HepG2 (cell line): ENCODE measurements at regions not wholly inside any gene's neighbourhood (a gene's known extent, or its start where the extent isn't known, plus 50 kb on each side); places are given as distances from the start of the nearest gene placed in this dataset.

Experiments
- ATAC-seq: fragments of 200-7000 bp; cut with Tn5 transposase; 3 replicates; pipeline ENCODE4 v1.9.1; 2020; ENCODE audit warnings: mild to moderate bottlenecking, moderate library complexity
- BruUV-seq: library from RNA; stranded (reverse); fragments of 400-500 nt; replicated peaks from 2 replicates; lab custom pipeline; 2021; lab: Mats Ljungman, UMichigan
- CTCF ChIA-PET: fragments of 300-600 bp; formaldehyde crosslinking; extraction: SDS; loops from one replicate; lab custom pipeline; 2021; ENCODE audit warnings: low total read pairs, inconsistent platforms, low intra/inter-chr PET ratio; lab: Yijun Ruan, JAX
- POLR2A ChIA-PET: fragments of 350-600 bp; sonication (Branson Sonifier 250); formaldehyde crosslinking; loops from one replicate; lab custom pipeline; 2020; ENCODE audit warnings: antibody characterized with exemption, inconsistent platforms; lab: Yijun Ruan, JAX
- DNase-seq: peaks from one replicate; pipeline ENCODE4 v3.0.0-alpha.2; 2015; ENCODE audit warnings: low spot score
- FAIRE-seq: peaks from 3 replicates; lab custom pipeline; 2011; peaks lifted over from hg19 to GRCh38; lab: Jason Lieb, UNC
- H2AFZ ChIP-seq: one replicate; pipeline ENCODE4 v1.6.1; 2011; ENCODE audit warnings: low read length, inconsistent platforms
- H3K27ac ChIP-seq: fragments of 300-600 bp; 3 replicates; pipeline ENCODE4 v1.8.0; 2011; ENCODE audit warnings: mixed run types, mild to moderate bottlenecking, mixed read lengths, low read length, inconsistent platforms; ENCODE audit not compliant: insufficient read depth; ENCODE audit errors: extremely low read length
- H3K27me3 ChIP-seq, 2 experiments: fragments of 200-600 bp in 1 of 2; 2 replicates in 1 of 2; 3 replicates in 1 of 2; pipeline versions ENCODE4 v1.6.0 to v1.8.0; 2011; ENCODE audit warnings: low read length in 2 of 2, mild to moderate bottlenecking in 2 of 2, moderate library complexity in 2 of 2, inconsistent platforms in 1 of 2; ENCODE audit not compliant: insufficient read depth in 2 of 2, control insufficient read depth in 1 of 2
- H3K36me3 ChIP-seq, 2 experiments: fragments of 200-600 bp in 1 of 2; replicated peaks in 1 of 2; 2 replicates in 1 of 2; 3 replicates in 1 of 2; pipeline versions ENCODE4 v1.5.1 to v1.8.0; 2011; ENCODE audit warnings: low read length in 2 of 2, inconsistent platforms in 1 of 2; ENCODE audit not compliant: insufficient read depth in 2 of 2, control insufficient read depth in 1 of 2
- H3K4me1 ChIP-seq: 2 replicates; pipeline ENCODE4 v1.5.1; 2012; ENCODE audit warnings: low read length, inconsistent platforms; ENCODE audit not compliant: insufficient read depth
- H3K4me2 ChIP-seq: 2 replicates; pipeline ENCODE4 v1.6.0; 2011; ENCODE audit warnings: low read depth, low read length, inconsistent platforms
- H3K4me3 ChIP-seq, 3 experiments: fragments of 200-600 bp in 1 of 3; sonication (generic), shearing (Covaris generic) in 1 of 3; replicated peaks in 1 of 3; 2 replicates each; pipeline ENCODE4 v1.5.1; 2011 to 2016; ENCODE audit warnings: low read length in 3 of 3, inconsistent platforms in 2 of 3, low read depth in 2 of 3, mild to moderate bottlenecking in 2 of 3, control low read depth in 1 of 3, mixed read lengths in 1 of 3; ENCODE audit not compliant: insufficient read depth in 1 of 3
- H3K79me2 ChIP-seq: one replicate; pipeline ENCODE4 v1.6.1; 2011; ENCODE audit warnings: low read length, inconsistent platforms; ENCODE audit not compliant: insufficient read depth
- H3K9ac ChIP-seq: 2 replicates; pipeline ENCODE4 v1.6.0; 2011; ENCODE audit warnings: mild to moderate bottlenecking, low read depth, low read length, inconsistent platforms; ENCODE audit not compliant: insufficient read depth
- H3K9me3 ChIP-seq: 2 replicates; pipeline ENCODE4 v1.5.1; 2012; ENCODE audit warnings: mild to moderate bottlenecking, low read length
- H4K20me1 ChIP-seq: 2 replicates; pipeline ENCODE4 v1.6.0; 2011; ENCODE audit warnings: inconsistent platforms, mild to moderate bottlenecking, low read length, moderate library complexity; ENCODE audit not compliant: insufficient read depth
- ELF3 ChIP-seq: IDR thresholded peaks from 2 replicates; pipeline ENCODE4 v1.6.1; 2016; ENCODE audit warnings: missing genetic modification reagents, missing compliant biosample characterization
- KDM2A ChIP-seq: sonication (generic); formaldehyde crosslinking; IDR thresholded peaks from 2 replicates; pipeline ENCODE4 v1.4.0; 2020; ENCODE audit warnings: low read depth, missing genetic modification reagents, borderline replicate concordance
- NFIB ChIP-seq: sonication (generic); formaldehyde crosslinking; IDR thresholded peaks from 2 replicates; pipeline ENCODE4 v1.9.0; 2021; ENCODE audit warnings: missing genetic modification reagents, mild to moderate bottlenecking, borderline replicate concordance
- NR3C1 ChIP-seq: sonication (generic); formaldehyde crosslinking; IDR thresholded peaks from 2 replicates; pipeline ENCODE4 v1.4.0; 2020; ENCODE audit warnings: missing genetic modification reagents
- REXO4 ChIP-seq: sonication (generic); formaldehyde crosslinking; IDR thresholded peaks from 2 replicates; pipeline ENCODE4 v1.8.0; 2022; ENCODE audit warnings: missing genetic modification reagents, mild to moderate bottlenecking, borderline replicate concordance
- ZBTB42 ChIP-seq: sonication (generic); formaldehyde crosslinking; IDR thresholded peaks from 2 replicates; pipeline ENCODE4 v1.5.0; 2020; ENCODE audit warnings: mild to moderate bottlenecking, missing genetic modification reagents
- ZFP82 ChIP-seq: sonication (generic); formaldehyde crosslinking; IDR thresholded peaks from 2 replicates; pipeline ENCODE4 v1.5.1; 2020; ENCODE audit warnings: mild to moderate bottlenecking, missing genetic modification reagents, borderline replicate concordance
- ZNF225 ChIP-seq: sonication (generic); formaldehyde crosslinking; IDR thresholded peaks from 2 replicates; pipeline ENCODE4 v1.4.0; 2020; ENCODE audit warnings: mild to moderate bottlenecking, missing genetic modification reagents
- ZNF251 ChIP-seq: sonication (generic); formaldehyde crosslinking; IDR thresholded peaks from 2 replicates; pipeline ENCODE4 v1.9.0; 2021; ENCODE audit warnings: mild to moderate bottlenecking, missing genetic modification reagents
- ZSCAN9 ChIP-seq: IDR thresholded peaks from 2 replicates; pipeline ENCODE4 v1.6.1; 2016; ENCODE audit warnings: borderline replicate concordance
- WGBS: methylation state at CpG from one replicate; pipeline ENCODE4 v1.1.6; 2017; ENCODE audit warnings: low lambda C conversion rate; 5-methylcytosine and 5-hydroxymethylcytosine counted together
- in situ Hi-C: cut with HindIII; loops from 2 replicates; pipeline ENCODE4 v1.10.0; 2017; ENCODE audit warnings: low pct_unique_long_range_greater_than_20kb; ENCODE audit not compliant: extremely low pct_ligation_motif_present
- intact Hi-C: fragments of 100-400 bp; cut with micrococcal nuclease; formaldehyde crosslinking; loops from one replicate; pipeline ENCODE4 v1.10.0; 2022; ENCODE audit not compliant: unreplicated experiment
- TF ChIP-seq, protein P1 (sequence below): sonication (generic); formaldehyde crosslinking; IDR thresholded peaks from 2 replicates; pipeline ENCODE4 v1.4.0; 2020; ENCODE audit warnings: missing genetic modification reagents

DNA sequence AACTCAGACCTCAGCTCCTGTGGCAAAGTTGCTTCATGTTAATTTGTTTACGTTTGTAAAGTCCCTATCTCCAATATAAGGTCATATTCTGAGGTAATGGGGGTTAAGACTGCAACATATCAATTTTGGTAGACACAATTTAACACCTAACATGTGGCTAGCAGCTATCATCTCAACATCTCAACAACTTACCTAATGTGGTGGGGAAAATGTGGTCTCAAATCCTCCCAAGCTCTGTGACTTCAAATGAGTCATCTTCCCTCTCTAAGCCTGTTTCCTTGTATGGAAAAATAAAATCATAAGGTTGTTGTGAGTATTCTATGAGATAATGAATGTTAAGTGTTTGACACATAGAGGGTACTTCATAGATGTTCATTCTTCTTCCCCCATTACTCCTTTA lies 443.3 kb downstream of the CDK5RAP2 start:
- Histone ChIP-seq H3K9me3 (no peaks in the 10 kb centered on the region; the same call in 1 of the 2 replicates), H3K4me3 (no peak overlapping the region), H3K36me3 (no peaks in the 10 kb centered on the region), H3K4me2 (no peak overlapping the region), H4K20me1 (no peaks in the 10 kb centered on the region), H3K27ac (no peak overlapping the region), H2AFZ (no peak overlapping the region), H3K27me3 (no peaks in the 10 kb centered on the region), H3K79me2 (no peaks in the 10 kb centered on the region), H3K9ac (no peak overlapping the region), H3K4me1 (no peaks in the 10 kb centered on the region)
- POLR2A ChIA-PET, result no interaction called here
- in situ Hi-C loops, result no loop called here
- DNase-seq (no peak), ATAC-seq (no peak), FAIRE-seq (no peak)
- WGBS, result 0% methylated on average over 1 of the region's 1 CpG
- intact Hi-C loops, result no loop called here
- CTCF ChIA-PET, result no interaction called here
- no TSS peak for BruUV-seq
- TF ChIP-seq NFIB (CRISPR knock-in tag), result no peak
- TF ChIP-seq NR3C1 (CRISPR knock-in tag), result no peak
- no peak for TF ChIP-seq KDM2A
- no peak for TF ChIP-seq ZBTB42 (CRISPR knock-in tag)
- no peak for TF ChIP-seq REXO4
- TF ChIP-seq ZNF251 (CRISPR knock-in tag), result no peak
- no peak for TF ChIP-seq ZSCAN9 (CRISPR knock-in tag)
- no peak for TF ChIP-seq ELF3 (CRISPR knock-in tag)
- TF ChIP-seq ZNF225 (CRISPR knock-in tag), result no peak
- TF ChIP-seq, protein P1, sequence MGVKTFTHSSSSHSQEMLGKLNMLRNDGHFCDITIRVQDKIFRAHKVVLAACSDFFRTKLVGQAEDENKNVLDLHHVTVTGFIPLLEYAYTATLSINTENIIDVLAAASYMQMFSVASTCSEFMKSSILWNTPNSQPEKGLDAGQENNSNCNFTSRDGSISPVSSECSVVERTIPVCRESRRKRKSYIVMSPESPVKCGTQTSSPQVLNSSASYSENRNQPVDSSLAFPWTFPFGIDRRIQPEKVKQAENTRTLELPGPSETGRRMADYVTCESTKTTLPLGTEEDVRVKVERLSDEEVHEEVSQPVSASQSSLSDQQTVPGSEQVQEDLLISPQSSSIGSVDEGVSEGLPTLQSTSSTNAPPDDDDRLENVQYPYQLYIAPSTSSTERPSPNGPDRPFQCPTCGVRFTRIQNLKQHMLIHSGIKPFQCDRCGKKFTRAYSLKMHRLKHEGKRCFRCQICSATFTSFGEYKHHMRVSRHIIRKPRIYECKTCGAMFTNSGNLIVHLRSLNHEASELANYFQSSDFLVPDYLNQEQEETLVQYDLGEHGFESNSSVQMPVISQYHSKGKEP (CRISPR knock-in tag), result no peak
- no peak for TF ChIP-seq ZFP82
